A549 (cell line): ENCODE measurements at regions not wholly inside any gene's neighbourhood (a gene's known extent, or its start where the extent isn't known, plus 50 kb on each side); places are given as distances from the start of the nearest gene placed in this dataset.

Experiments used
- ESRRA ChIP-seq: fragments of 150-350 bp; IDR thresholded peaks from 2 replicates; pipeline ENCODE4 v1.6.1; 2014; ENCODE audit warnings: mild to moderate bottlenecking, low read length, borderline replicate concordance
- NFE2L2 ChIP-seq: fragments of 150-350 bp; conservative IDR thresholded peaks from 2 replicates; pipeline ENCODE4 v1.6.1; 2014; ENCODE audit warnings: low read length
- PHF8 ChIP-seq: fragments of 200-600 bp; sonication (generic); IDR thresholded peaks from 2 replicates; pipeline ENCODE4 v1.6.1; 2016; ENCODE audit warnings: low read depth, mild to moderate bottlenecking, antibody characterized with exemption, moderate library complexity, borderline replicate concordance
- POLR2A ChIP-seq: IDR thresholded peaks from 2 replicates; pipeline ENCODE4 v1.6.1; 2012; ENCODE audit warnings: mild to moderate bottlenecking, low read length
- TF ChIP-seq, protein P1 (sequence below): fragments of 200-600 bp; sonication (generic); IDR thresholded peaks from 2 replicates; pipeline ENCODE4 v1.6.1; 2016; ENCODE audit warnings: antibody characterized with exemption, mild to moderate bottlenecking, moderate library complexity
- TF ChIP-seq, protein P2 (sequence below): fragments of >200 bp; sonication (Bioruptor Twin); formaldehyde crosslinking; IDR thresholded peaks from 3 replicates; pipeline ENCODE4 v1.5.1; 2016

DNA sequence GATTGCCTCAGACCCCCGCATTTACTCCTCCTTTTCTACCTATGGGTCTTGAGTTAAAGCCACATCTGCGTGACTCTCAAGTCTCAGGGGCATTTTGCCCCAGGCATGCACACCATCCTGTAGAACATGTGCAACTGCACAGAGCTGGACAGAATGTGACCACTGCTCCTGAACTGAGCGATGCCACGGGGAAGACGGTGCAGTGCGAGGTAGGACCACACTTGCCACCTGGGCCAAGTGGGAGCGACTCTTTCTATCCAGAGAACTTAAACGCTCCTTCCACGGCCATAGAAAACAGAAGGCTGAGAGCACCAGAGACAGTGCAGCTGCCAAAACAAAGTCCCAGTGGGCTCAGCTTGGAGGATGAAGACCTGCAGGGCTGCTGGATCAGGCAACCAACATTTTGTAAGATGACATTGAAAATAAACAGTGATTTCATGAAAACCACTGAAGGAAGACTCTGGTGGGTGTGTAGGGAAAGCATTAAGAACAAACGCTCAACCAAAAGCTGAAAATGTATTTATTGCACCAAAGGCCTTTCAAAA lies 149.0 kb upstream of the HDAC4 start:
- TF ChIP-seq, protein P1, sequence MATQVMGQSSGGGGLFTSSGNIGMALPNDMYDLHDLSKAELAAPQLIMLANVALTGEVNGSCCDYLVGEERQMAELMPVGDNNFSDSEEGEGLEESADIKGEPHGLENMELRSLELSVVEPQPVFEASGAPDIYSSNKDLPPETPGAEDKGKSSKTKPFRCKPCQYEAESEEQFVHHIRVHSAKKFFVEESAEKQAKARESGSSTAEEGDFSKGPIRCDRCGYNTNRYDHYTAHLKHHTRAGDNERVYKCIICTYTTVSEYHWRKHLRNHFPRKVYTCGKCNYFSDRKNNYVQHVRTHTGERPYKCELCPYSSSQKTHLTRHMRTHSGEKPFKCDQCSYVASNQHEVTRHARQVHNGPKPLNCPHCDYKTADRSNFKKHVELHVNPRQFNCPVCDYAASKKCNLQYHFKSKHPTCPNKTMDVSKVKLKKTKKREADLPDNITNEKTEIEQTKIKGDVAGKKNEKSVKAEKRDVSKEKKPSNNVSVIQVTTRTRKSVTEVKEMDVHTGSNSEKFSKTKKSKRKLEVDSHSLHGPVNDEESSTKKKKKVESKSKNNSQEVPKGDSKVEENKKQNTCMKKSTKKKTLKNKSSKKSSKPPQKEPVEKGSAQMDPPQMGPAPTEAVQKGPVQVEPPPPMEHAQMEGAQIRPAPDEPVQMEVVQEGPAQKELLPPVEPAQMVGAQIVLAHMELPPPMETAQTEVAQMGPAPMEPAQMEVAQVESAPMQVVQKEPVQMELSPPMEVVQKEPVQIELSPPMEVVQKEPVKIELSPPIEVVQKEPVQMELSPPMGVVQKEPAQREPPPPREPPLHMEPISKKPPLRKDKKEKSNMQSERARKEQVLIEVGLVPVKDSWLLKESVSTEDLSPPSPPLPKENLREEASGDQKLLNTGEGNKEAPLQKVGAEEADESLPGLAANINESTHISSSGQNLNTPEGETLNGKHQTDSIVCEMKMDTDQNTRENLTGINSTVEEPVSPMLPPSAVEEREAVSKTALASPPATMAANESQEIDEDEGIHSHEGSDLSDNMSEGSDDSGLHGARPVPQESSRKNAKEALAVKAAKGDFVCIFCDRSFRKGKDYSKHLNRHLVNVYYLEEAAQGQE: no peak
- TF ChIP-seq ESRRA (no peak), PHF8 (no peak), NFE2L2 (no peak), POLR2A (no peak)
- TF ChIP-seq, protein P2, sequence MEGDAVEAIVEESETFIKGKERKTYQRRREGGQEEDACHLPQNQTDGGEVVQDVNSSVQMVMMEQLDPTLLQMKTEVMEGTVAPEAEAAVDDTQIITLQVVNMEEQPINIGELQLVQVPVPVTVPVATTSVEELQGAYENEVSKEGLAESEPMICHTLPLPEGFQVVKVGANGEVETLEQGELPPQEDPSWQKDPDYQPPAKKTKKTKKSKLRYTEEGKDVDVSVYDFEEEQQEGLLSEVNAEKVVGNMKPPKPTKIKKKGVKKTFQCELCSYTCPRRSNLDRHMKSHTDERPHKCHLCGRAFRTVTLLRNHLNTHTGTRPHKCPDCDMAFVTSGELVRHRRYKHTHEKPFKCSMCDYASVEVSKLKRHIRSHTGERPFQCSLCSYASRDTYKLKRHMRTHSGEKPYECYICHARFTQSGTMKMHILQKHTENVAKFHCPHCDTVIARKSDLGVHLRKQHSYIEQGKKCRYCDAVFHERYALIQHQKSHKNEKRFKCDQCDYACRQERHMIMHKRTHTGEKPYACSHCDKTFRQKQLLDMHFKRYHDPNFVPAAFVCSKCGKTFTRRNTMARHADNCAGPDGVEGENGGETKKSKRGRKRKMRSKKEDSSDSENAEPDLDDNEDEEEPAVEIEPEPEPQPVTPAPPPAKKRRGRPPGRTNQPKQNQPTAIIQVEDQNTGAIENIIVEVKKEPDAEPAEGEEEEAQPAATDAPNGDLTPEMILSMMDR: no peak
